ENCODE measurements at regions not wholly inside any gene's neighbourhood (a gene's known extent, or its start where the extent isn't known, plus 50 kb on each side); places are given as distances from the start of the nearest gene placed in this dataset.

GRCh38 chr2:16049406-16049805 is 109.1 kb downstream of the MYCN start:
- TF ChIP-seq CTCF (IDR thresholded peaks at IDR 0.05) (no peak), ZFX (IDR thresholded peaks at IDR 0.05; ENCODE audit: borderline replicate concordance) (no peak)

All from 22Rv1 (cell line).